ENCODE measurements at regions not wholly inside any gene's neighbourhood (a gene's known extent, or its start where the extent isn't known, plus 50 kb on each side); places are given as distances from the start of the nearest gene placed in this dataset.

DNA sequence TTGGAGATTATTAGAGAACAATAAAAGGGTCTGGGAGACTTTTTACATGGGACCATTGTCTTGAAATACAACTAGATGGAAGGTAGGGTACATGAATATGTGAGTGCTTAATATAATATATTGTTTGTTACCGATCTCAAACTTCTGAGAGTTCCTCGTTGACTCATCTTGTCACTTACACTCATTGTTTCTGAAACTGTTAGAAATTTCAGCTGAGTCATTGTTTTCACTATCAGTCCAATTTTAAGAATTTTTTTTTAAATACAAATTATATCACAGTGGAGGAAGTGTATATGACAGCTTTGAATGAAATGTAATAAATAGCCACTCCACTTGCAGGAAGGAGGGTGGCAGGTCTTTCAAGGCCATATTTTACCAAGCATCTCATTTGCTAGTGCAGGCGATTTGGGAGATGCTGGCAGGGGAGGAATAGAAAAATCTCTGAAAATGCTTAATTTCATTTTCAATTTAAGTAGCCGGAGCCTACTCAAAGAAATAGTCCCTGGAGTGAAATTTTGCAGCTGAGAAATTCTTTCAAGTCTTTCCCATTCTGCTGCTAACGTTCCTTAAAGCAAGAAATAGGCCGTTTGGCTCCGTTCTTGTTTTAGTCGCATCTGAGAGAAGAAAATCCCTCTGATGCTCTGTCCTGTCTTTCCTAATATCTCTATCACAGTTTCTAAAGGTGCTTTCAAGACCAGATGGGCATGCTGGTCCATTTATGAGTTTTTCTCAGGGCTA is 1404.2 kb upstream of the CELF2 start:
- Histone ChIP-seq H3K9me3 (ENCODE audit: control insufficient read depth, insufficient read depth, low read length) (no peaks in the 10 kb centered on the region), H3K4me3 (ENCODE audit: low read depth, low read length) (no peak overlapping the region), H3K27me3 (ENCODE audit: control insufficient read depth, insufficient read depth, low read length) (no peaks in the 10 kb centered on the region), H3K27ac (ENCODE audit: low read depth, low read length) (no peak overlapping the region)
- no peak for TF ChIP-seq CTCF (IDR thresholded peaks at IDR 0.05; ENCODE audit: low read depth, low read length)
- DNase-seq (ENCODE audit: low read depth, low spot score) = no peak
- CTCF ChIA-PET = no interaction called here
- POLR2A ChIA-PET = no interaction called here

GRCh38 chr10:9615189-9615588 is 1402.5 kb upstream of the CELF2 start:
- ChIA-PET POLR2A (no interaction called here), CTCF (interaction anchor here (1.1 kb wide), 1 partner anchor 272 kb away, joined by 3 read pairs; no protein-coding TSS in a partner anchor)
- no peak for DNase-seq (ENCODE audit: low read depth, low spot score)
- TF ChIP-seq CTCF (IDR thresholded peaks at IDR 0.05; ENCODE audit: low read depth, low read length) = no peak
- Histone ChIP-seq H3K4me3 (ENCODE audit: low read depth, low read length) (no peak overlapping the region), H3K27ac (ENCODE audit: low read depth, low read length) (no peak overlapping the region), H3K9me3 (ENCODE audit: control insufficient read depth, insufficient read depth, low read length) (no peaks in the 10 kb centered on the region; the same call in none of the 2 replicates), H3K27me3 (ENCODE audit: control insufficient read depth, insufficient read depth, low read length) (no peaks in the 10 kb centered on the region)

DNA sequence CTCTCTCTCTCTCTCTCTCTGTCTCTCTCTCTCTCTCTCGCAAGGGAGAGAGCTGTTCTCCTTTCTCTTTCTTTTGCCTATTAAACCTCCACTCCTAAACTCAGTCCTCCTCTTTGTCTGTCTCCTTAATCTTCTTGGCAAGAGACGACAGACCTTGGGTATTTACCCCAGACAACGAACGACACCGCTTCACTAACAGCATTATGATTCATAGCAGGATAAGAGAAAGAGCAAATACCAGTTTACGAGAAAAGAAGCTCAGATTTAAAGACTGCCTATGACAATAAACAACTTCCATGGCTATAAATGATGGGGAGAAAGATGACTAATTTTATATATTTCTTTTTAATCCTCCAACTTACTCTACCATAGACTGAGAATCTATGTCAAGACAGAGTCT is 1396.5 kb upstream of the CELF2 start:
- Histone ChIP-seq H3K4me3 (ENCODE audit: low read depth, low read length) (no peak overlapping the region), H3K27me3 (ENCODE audit: control insufficient read depth, insufficient read depth, low read length) (no peaks in the 10 kb centered on the region), H3K27ac (ENCODE audit: low read depth, low read length) (peak overlapping the region; percentile 33), H3K9me3 (ENCODE audit: control insufficient read depth, insufficient read depth, low read length) (no peaks in the 10 kb centered on the region; the same call in none of the 2 replicates)
- ChIA-PET CTCF (interaction anchor here (1.0 to 1.3 kb wide), 2 partner anchors 13 to 278 kb away, joined by 4 to 5 read pairs; no protein-coding TSS in a partner anchor), POLR2A (interaction anchor here (0.6 to 0.7 kb wide), 2 partner anchors 25 to 857 kb away, joined by 4 to 6 read pairs; no protein-coding TSS in a partner anchor)
- no peak for DNase-seq (ENCODE audit: low read depth, low spot score)
- no peak for TF ChIP-seq CTCF (IDR thresholded peaks at IDR 0.05; ENCODE audit: low read depth, low read length)

DNA sequence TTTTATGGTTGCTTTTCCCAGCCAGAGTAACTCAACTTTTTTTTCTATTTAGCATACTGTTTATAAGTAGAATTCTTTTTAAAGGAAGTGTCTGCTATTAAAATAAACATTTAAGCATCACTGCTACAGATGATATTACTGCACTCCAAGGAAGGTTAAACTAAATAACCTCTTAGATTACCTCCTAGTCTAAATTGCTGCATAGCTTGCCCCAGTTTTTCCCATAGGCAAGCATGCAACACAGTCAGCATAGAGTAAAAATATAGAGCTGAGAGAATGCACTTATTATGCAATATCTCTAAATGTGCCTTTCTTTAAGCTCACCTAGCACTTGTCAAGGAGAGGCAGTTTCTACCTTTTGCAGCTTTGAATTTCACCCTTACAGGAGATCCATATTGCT is 1392.4 kb upstream of the CELF2 start:
- Histone ChIP-seq H3K9me3 (ENCODE audit: control insufficient read depth, insufficient read depth, low read length) (no peaks in the 10 kb centered on the region; the same call in 1 of the 2 replicates), H3K27me3 (ENCODE audit: control insufficient read depth, insufficient read depth, low read length) (no peaks in the 10 kb centered on the region), H3K27ac (ENCODE audit: low read depth, low read length) (peak overlapping the region; percentile 57), H3K4me3 (ENCODE audit: low read depth, low read length) (no peak overlapping the region)
- ChIA-PET POLR2A (interaction anchor here (1.0 kb wide), 1 partner anchor 9 kb away, joined by 4 read pairs; no protein-coding TSS in a partner anchor), CTCF (interaction anchor here (0.6 kb wide), 1 partner anchor 498 kb away, joined by 3 read pairs; no protein-coding TSS in a partner anchor)
- no peak for TF ChIP-seq CTCF (IDR thresholded peaks at IDR 0.05; ENCODE audit: low read depth, low read length)
- DNase-seq (ENCODE audit: low read depth, low spot score) = peak; percentile 73

DNA sequence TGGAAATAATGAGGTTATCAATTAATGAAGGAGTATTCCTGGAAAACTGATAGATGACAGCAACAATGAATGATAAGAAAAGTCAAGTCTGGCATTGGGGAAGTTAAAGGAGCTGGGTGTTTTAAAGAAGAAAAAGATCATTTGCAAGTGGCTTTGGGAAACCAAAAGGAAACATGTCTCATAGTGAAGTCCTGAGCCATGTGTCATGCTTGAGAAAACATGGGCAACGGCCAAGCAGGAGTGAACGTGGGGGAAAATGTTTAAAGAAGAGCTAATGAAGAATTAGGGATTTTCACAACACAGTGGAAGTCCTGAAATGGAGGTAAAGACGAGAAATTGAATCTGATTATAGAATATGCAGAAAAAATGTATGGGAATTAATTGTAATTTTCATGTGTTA is 1383.2 kb upstream of the CELF2 start:
- CTCF ChIA-PET = no interaction called here
- TF ChIP-seq CTCF (IDR thresholded peaks at IDR 0.05; ENCODE audit: low read depth, low read length) = no peak

More for the DNA sequence above, 1383.2 kb upstream of the CELF2 start:
- Histone ChIP-seq H3K27me3 (ENCODE audit: control insufficient read depth, insufficient read depth, low read length) (no peaks in the 10 kb centered on the region), H3K27ac (ENCODE audit: low read depth, low read length) (no peak overlapping the region), H3K9me3 (ENCODE audit: control insufficient read depth, insufficient read depth, low read length) (peaks cover 10% of the 10 kb centered on the region), H3K4me3 (ENCODE audit: low read depth, low read length) (no peak overlapping the region)
- DNase-seq (ENCODE audit: low read depth, low spot score) = peak; percentile 67
- POLR2A ChIA-PET = interaction anchor here (1.0 to 1.2 kb wide), 2 partner anchors 9 to 129 kb away, joined by 3 to 4 read pairs; no protein-coding TSS in a partner anchor

Measured in AG04450 (cell line).